NCI-H1694 treated with DMSO at 0.1 percent for 48 hours (cell line): ENCODE measurements at regions not wholly inside any gene's neighbourhood (a gene's known extent, or its start where the extent isn't known, plus 50 kb on each side); places are given as distances from the start of the nearest gene placed in this dataset.

ENCODE experiments used
- DNase-seq: peaks from one replicate; lab custom pipeline; 2025; lab: John Stamatoyannopoulos, UW

GRCh38 chr7:12941512-12941911, 254.1 kb downstream of the ARL4A start:
- DNase-seq = no peak

DNA sequence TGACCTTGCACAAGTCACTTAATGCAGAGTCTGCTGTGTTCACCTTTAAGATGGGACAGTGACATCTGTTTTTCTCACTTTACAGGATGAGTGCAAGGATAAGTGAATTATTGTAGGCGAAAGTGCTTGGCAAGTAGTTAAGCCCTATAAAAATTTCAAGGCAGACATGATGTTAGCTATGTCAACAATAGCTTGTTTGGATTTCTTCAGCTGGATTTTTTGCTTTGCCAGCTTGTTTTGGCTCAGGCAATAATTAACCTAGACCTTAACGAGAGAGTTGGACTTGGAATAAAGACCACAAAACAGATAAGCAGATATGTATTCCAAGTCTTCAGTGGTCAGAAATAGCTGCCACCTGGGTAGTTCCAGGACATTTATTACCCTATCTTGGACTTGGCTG, 255.2 kb downstream of the ARL4A start:
- DNase-seq = no peak

DNA sequence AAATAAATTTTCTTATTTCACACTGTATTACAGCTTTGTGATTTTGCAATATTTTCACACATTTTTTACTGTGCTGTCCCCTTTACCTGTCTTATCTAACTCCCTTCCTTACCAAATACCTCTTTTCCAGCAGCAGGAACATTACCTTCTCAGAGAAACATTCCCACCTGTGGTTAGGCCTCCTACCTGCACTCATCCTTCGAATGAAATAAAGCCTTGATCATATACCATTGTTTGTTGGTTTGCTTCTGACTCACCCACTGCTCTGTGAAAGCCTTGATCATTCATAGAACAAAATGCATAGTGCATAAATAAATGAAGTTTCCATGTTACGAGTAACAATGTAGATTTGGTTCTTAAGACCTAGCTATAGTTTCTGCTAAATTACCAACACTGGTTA, 256.3 kb downstream of the ARL4A start:
- no peak for DNase-seq

- DNase-seq = no peak
Measured at GRCh38 chr7:12945901-12946300, 258.5 kb downstream of the ARL4A start.

- no peak for DNase-seq
Measured at GRCh38 chr7:12947465-12947864, 260.0 kb downstream of the ARL4A start.

DNA sequence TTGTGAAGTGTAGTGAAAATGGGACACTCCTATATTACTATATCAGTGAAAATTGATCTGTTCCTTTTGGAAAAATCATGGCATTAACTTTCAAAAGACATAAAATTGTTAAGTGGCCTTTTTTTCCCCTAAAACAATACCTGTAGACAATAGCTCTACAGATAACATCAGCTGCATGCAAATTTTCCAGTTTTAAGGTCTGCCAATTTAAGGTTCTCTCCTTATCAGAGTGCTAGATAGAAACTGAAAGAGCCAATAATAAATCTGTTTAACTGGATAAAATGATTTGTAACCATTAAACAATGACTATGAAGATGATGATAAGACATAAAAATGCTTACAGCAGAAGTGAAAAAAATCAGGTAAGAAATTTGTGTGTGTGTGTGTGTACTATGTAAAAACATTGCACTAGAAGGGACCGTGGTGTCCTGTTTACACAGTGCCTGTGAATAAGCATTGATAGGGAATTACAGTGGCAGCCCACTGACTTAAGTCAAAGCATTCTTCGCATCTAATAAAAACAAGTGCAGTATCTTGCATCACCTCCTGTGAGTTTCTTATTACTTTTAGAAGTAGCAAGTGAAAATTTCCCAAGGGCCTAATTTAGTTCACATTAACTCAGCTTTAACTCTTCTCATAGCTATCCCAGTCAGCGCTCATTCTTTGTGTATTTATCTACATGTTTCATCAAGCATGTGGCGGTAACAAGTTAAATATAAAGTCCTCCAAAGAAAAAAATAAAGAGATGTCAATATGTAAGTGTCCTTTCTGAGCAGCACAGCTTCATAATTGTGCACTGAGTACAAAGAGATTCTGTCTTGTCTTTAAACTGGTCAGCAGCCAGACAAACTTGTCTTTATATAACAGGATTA, 261.9 kb downstream of the ARL4A start:
- DNase-seq = no peak

GRCh38 chr7:12951397-12951801, 264.0 kb downstream of the ARL4A start:
- DNase-seq = no peak

- no peak for DNase-seq
Measured at GRCh38 chr7:12954380-12955033, 267.1 kb downstream of the ARL4A start.

DNA sequence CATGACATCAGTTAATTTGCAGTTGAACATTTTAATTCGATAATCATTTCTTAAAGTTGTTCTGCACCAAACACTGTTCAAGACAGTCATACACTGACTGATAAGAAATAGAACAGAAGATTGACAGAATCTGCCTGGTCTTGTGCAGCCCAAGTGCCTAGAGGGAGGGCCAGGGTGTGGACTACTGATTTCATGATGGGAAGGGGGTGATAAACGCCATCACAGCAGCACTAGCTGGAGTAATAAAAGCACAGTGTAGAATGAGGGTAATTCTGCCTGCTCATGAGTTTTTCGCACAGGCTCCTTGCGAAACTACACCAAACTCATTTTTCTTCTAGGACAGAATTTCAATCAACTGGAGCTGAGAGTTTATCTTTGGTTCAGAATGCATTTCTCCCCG, 270.1 kb downstream of the ARL4A start:
- no peak for DNase-seq

DNA sequence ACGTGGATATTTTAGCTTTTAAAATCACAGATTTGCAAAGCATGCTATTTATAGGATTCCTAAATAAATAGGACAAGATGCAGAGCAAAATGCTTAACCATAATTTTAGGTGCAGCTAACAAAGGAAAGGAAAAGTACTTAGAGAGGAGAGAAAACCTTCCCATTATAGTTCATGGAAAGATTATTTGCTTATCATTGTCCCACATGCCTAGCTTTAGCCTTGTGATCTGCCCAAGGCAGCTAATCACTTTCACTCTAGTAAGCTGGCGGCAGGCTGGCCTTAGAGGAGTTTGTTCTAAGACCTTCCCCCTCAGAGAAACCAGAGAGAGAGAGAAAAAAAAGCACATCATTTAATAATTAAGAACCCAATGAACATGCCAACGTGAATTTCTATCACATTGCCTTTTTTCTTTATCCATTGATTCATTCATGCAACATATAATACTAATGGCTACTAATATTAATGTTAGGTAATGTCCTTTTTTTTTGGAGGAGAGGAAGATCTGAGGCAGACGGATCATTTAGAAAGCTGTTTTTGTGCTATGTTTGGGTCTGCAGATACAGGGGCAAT, 274.6 kb downstream of the ARL4A start:
- no peak for DNase-seq

GRCh38 chr7:12963435-12963834, 276.0 kb downstream of the ARL4A start:
- no peak for DNase-seq

GRCh38 chr7:12964836-12965235, 277.4 kb downstream of the ARL4A start:
- DNase-seq = no peak

DNA sequence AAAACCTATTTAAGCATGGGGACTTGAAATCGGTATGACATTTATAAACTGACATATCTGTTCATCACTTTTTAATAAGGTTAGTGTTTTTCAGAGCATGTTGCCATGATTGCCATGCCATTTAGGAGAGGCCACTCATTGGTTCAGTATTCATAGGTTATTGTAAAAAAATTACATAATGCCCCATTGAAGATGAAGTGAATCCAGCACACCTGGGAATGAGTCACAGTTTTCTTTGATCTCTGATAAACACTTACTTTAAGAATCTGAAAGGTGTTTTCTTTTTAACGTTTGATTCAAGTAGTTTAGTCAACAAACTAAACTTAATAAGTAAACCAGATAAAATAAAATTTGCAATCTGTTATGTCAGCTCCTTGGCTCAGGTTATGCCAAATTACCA, 278.3 kb downstream of the ARL4A start:
- DNase-seq = no peak

DNA sequence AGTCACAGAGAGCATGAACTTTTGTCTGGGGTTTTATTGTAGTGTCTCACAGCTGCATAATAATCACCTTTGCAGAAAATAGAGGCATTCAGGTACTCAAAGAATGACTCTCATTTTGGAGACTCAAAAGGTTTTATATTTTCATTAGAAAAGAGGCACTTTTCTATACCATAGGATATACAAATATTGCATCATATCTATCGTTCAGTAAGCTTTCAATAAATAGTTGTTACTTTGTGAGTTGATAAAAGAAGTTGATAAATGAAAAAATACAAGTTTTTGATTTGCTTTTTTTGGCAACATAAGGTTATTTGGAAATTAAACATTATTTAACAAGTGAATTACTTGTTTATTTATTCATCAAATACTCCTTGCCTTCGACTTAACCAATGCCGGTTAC, 279.9 kb downstream of the ARL4A start:
- DNase-seq = no peak

GRCh38 chr7:12968836-12969422, 281.5 kb downstream of the ARL4A start:
- DNase-seq = no peak

GRCh38 chr7:12970626-12971025, 283.2 kb downstream of the ARL4A start:
- no peak for DNase-seq

GRCh38 chr7:12974451-12975166, 287.2 kb downstream of the ARL4A start:
- no peak for DNase-seq

GRCh38 chr7:12975412-12975811, 288.0 kb downstream of the ARL4A start:
- DNase-seq = no peak

DNA sequence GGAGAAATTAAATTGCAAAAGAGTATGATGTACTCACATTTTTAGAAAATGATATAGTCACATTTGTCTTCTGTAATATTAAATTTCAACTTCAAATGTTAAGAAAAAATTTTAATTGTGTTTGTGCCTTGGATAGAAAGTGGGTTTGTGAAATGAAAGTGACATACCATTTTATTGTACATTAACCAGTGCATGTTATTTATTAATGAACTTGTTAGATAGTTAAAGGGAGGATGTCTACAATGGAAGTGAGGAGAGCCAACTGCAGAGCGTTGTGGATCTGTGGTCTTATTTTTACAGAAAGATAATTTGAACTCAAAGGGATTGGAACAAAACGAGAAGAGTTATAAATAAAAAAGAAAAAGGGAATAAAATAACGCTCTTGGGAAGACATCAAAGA, 291.7 kb downstream of the ARL4A start:
- DNase-seq = no peak

DNA sequence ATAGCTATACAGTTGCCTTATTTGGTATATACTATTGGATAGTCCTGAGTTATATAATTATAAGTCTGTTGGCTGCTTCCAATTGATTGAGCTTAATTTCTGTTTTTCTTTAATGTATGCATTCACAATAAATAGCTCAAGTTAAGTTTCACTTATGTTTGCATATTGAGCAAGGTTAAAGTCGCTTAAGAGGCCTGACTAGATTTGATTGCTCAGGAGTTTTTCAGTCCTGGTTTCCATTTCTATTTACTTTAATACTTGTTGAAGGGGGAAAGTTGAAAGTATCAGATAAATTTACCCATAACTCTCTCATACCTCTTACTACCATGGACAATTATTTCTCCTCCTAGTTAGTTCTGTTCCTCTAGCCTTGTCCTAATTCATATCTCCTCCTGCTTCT, 294.7 kb downstream of the ARL4A start:
- DNase-seq = no peak

DNA sequence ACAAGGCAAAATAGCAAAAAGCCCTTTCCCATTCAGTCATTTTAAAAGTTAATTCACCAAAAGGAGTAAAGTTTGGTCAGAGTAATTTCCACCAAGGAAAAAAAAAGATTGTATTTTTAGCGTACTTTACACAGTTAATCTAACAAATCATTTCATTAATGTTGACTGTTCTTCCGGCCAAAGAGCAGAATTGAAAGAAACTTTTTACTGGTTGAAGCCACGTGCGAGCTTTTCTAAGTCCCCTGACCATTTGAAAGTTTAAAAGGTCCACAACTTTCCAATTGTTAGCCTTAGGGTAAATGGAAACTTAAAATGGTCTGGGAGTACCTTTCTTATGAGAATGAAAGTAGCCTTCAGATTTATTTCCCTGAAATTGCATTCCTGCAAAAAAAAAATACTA, 296.7 kb downstream of the ARL4A start:
- no peak for DNase-seq

DNA sequence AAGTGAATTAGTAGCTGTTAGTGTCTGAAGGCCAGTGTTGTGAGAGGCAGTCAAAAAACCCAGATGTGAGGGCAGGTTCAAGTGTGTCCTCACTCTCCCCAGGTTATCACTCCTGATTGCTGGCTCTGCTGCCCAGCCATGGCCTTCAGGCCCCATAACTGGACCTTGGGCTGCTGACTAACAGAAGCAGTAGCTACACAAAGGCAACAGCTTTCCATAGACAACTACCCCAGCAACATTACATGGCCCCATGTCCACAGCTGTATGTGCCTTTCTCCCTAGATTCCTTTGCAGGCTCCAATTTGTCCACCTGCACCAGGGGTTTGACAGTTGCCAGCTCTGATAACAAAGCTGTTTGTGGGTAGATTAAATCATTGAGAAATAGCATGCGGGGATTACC, 297.8 kb downstream of the ARL4A start:
- DNase-seq = no peak
